ENCODE measurements at regions not wholly inside any gene's neighbourhood (a gene's known extent, or its start where the extent isn't known, plus 50 kb on each side); places are given as distances from the start of the nearest gene placed in this dataset.
"Not testable (repeated sequence)": the region's sequence is repeated elsewhere in the genome, so short reads cannot be mapped to it uniquely, and the experiment has no call there.

- no peak for DNase-seq
- Histone ChIP-seq H3K9me3 (ENCODE audit: control insufficient read depth, low read depth, low read length) (no peaks in the 10 kb centered on the region), H3K23ac (ENCODE audit: insufficient read length, low read depth, low read length) (no peak overlapping the region), H3K56ac (ENCODE audit: insufficient read length, low read depth, low read length) (no peak overlapping the region), H4K5ac (ENCODE audit: insufficient read length, low read depth, low read length) (no peak overlapping the region), H3K4ac (ENCODE audit: low read depth, low read length) (no peak overlapping the region), H3K79me1 (ENCODE audit: insufficient read depth, low read depth, low read length, poor library complexity, severe bottlenecking) (no peaks in the 10 kb centered on the region), H4K20me1 (ENCODE audit: control insufficient read depth, insufficient read depth, insufficient read length) (no peaks in the 10 kb centered on the region), H3K14ac (ENCODE audit: insufficient read depth, low read length) (no peak overlapping the region), H3K27ac (ENCODE audit: insufficient read length, low read depth, low read length) (no peak overlapping the region), H3K18ac (ENCODE audit: insufficient read length, low read depth, low read length) (no peak overlapping the region), H3T11ph (ENCODE audit: low read length) (no peak overlapping the region), H4K8ac (replicated peaks; ENCODE audit: insufficient read length, low read depth, low read length) (no peak overlapping the region), H2BK120ac (ENCODE audit: low read depth, low read length, poor library complexity, severe bottlenecking) (no peak overlapping the region), H4K91ac (ENCODE audit: insufficient read length, low read depth, low read length) (no peak overlapping the region), H2AFZ (ENCODE audit: low read length) (no peak overlapping the region), H3K4me2 (ENCODE audit: insufficient read depth, insufficient read length, low read length) (no peak overlapping the region), H2BK15ac (ENCODE audit: low read depth, low read length) (no peak overlapping the region), H2BK20ac (ENCODE audit: low read depth, low read length, poor library complexity, severe bottlenecking) (no peak overlapping the region), H3K9ac (ENCODE audit: extremely low read depth, insufficient read length, low read length) (no peak overlapping the region), H2AK5ac (ENCODE audit: insufficient read length, low read length) (no peak overlapping the region), H2BK5ac (ENCODE audit: insufficient read length, low read length) (no peak overlapping the region), H3K79me2 (ENCODE audit: insufficient read depth, low read length) (no peaks in the 10 kb centered on the region), H3K4me1 (ENCODE audit: insufficient read depth, low read length) (no peaks in the 10 kb centered on the region), H2BK12ac (ENCODE audit: insufficient read length, low read depth, low read length) (no peak overlapping the region), H3K23me2 (ENCODE audit: insufficient read length, low read depth, low read length, poor library complexity, severe bottlenecking) (no peaks in the 10 kb centered on the region), H3K27me3 (ENCODE audit: insufficient read depth, low read length) (no peaks in the 10 kb centered on the region)
- no CpG with 5 or more reads among the region's 10 CpGs for WGBS (ENCODE audit: extremely low coverage, insufficient read length, low lambda C conversion rate)
- Mint-ChIP-seq H3K27ac (no peak overlapping the region; a peak in 1 of 7 replicates), H3K36me3 (ENCODE audit: insufficient read depth in 1 of 3, low read depth in 3 of 3) (no peaks in the 10 kb centered on the region), H3K27me3 (ENCODE audit: low read depth) (no peaks in the 10 kb centered on the region), H3K9me3 (no peaks in the 10 kb centered on the region), H3K4me1 (no peaks in the 10 kb centered on the region), H3K4me3 (no peak overlapping the region)
- no peak for TF ChIP-seq CTCF (conservative IDR thresholded peaks at IDR 0.05)
Observed at GRCh38 chr20:12093057-12093796, 175.5 kb downstream of the BTBD3 start.

GRCh38 chr20:12093797-12094190, 176.1 kb downstream of the BTBD3 start:
- not testable (repeated sequence) for H4K5ac ChIP-seq (ENCODE audit: insufficient read length, low read depth, low read length); H3K4me3 Mint-ChIP-seq; H3K4me1 Mint-ChIP-seq; H3K27me3 Mint-ChIP-seq (ENCODE audit: low read depth); H3K36me3 Mint-ChIP-seq (ENCODE audit: insufficient read depth in 1 of 3, low read depth in 3 of 3); H3K23me2 ChIP-seq (ENCODE audit: insufficient read length, low read depth, low read length, poor library complexity, severe bottlenecking); H3K79me1 ChIP-seq (ENCODE audit: insufficient read depth, low read depth, low read length, poor library complexity, severe bottlenecking); H3K4ac ChIP-seq (ENCODE audit: low read depth, low read length); H3K56ac ChIP-seq (ENCODE audit: insufficient read length, low read depth, low read length); H2AFZ ChIP-seq (ENCODE audit: low read length); H4K91ac ChIP-seq (ENCODE audit: insufficient read length, low read depth, low read length); H3K27me3 ChIP-seq (ENCODE audit: insufficient read depth, low read length); H4K20me1 ChIP-seq (ENCODE audit: control insufficient read depth, insufficient read depth, insufficient read length); H2BK20ac ChIP-seq (ENCODE audit: low read depth, low read length, poor library complexity, severe bottlenecking); H3K79me2 ChIP-seq (ENCODE audit: insufficient read depth, low read length); H3K9me3 ChIP-seq (ENCODE audit: control insufficient read depth, low read depth, low read length); H3K27ac ChIP-seq (ENCODE audit: insufficient read length, low read depth, low read length); H4K8ac ChIP-seq (replicated peaks; ENCODE audit: insufficient read length, low read depth, low read length); H3K23ac ChIP-seq (ENCODE audit: insufficient read length, low read depth, low read length); H2BK12ac ChIP-seq (ENCODE audit: insufficient read length, low read depth, low read length); H2AK5ac ChIP-seq (ENCODE audit: insufficient read length, low read length); H3K18ac ChIP-seq (ENCODE audit: insufficient read length, low read depth, low read length); DNase-seq; H2BK15ac ChIP-seq (ENCODE audit: low read depth, low read length); H3K9ac ChIP-seq (ENCODE audit: extremely low read depth, insufficient read length, low read length); H3K14ac ChIP-seq (ENCODE audit: insufficient read depth, low read length); H3K4me1 ChIP-seq (ENCODE audit: insufficient read depth, low read length); H3K27ac Mint-ChIP-seq; H3T11ph ChIP-seq (ENCODE audit: low read length); H3K9me3 Mint-ChIP-seq; H2BK5ac ChIP-seq (ENCODE audit: insufficient read length, low read length); H3K4me2 ChIP-seq (ENCODE audit: insufficient read depth, insufficient read length, low read length); H2BK120ac ChIP-seq (ENCODE audit: low read depth, low read length, poor library complexity, severe bottlenecking)
- WGBS (ENCODE audit: extremely low coverage, insufficient read length, low lambda C conversion rate), result no CpG with 5 or more reads among the region's 3 CpGs
